HEK293 (cell line): ENCODE measurements at regions not wholly inside any gene's neighbourhood (a gene's known extent, or its start where the extent isn't known, plus 50 kb on each side); places are given as distances from the start of the nearest gene placed in this dataset.
A peak's percentile ranks its signal among the peaks of the same experiment; 100 is the strongest.

Source experiments
- CTCF ChIA-PET: fragments of 350-600 bp; formaldehyde crosslinking; extraction: SDS; loops from one replicate; lab custom pipeline; 2021; ENCODE audit warnings: antibody characterized with exemption; lab: Yijun Ruan, JAX
- POLR2A ChIA-PET: fragments of 300-600 bp; formaldehyde crosslinking; extraction: SDS; loops from one replicate; lab custom pipeline; 2020; ENCODE audit warnings: antibody characterized with exemption, inconsistent platforms; lab: Yijun Ruan, JAX
- H3K27ac ChIP-seq: fragments of 200-500 bp; sonication (Bioruptor generic); 2 replicates; pipeline ENCODE4 v1.5.1; 2014; ENCODE audit warnings: low read depth, low read length, control low read depth, inconsistent platforms; ENCODE audit errors: extremely low read depth
- H3K36me3 ChIP-seq, 2 experiments: fragments of 200-500 bp in 1 of 2; sonication (Bioruptor generic) in 1 of 2; 1 replicate in 1 of 2; 2 replicates in 1 of 2; pipeline ENCODE4 v1.5.1; 2014 to 2017; ENCODE audit warnings: inconsistent platforms in 2 of 2, low read length in 2 of 2; ENCODE audit not compliant: control insufficient read depth in 2 of 2, insufficient read depth in 1 of 2
- H3K4me1 ChIP-seq: fragments of 200-500 bp; sonication (Bioruptor generic); 2 replicates; pipeline ENCODE4 v1.5.1; 2014; ENCODE audit warnings: mild to moderate bottlenecking, low read length, inconsistent platforms; ENCODE audit not compliant: control insufficient read depth, insufficient read depth
- H3K4me3 ChIP-seq: 2 replicates; pipeline ENCODE4 v1.5.1; 2011; ENCODE audit warnings: low read depth, mild to moderate bottlenecking, control low read depth, low read length, moderate library complexity
- H3K9me3 ChIP-seq: fragments of 200-500 bp; sonication (Bioruptor generic); 2 replicates; pipeline ENCODE4 v1.5.1; 2014; ENCODE audit warnings: low read depth, low read length, inconsistent platforms; ENCODE audit not compliant: control insufficient read depth, insufficient read depth
- FEZF1 ChIP-seq: fragments of 450-650 bp; formaldehyde crosslinking; IDR thresholded peaks from 2 replicates; pipeline ENCODE4 v1.5.1; 2016; ENCODE audit warnings: missing biosample characterization, missing genetic modification characterization
- KLF8 ChIP-seq: fragments of 450-650 bp; formaldehyde crosslinking; IDR thresholded peaks from 2 replicates; pipeline ENCODE4 v1.5.1; 2016; ENCODE audit warnings: missing biosample characterization, missing genetic modification characterization
- RBAK ChIP-seq: fragments of 450-650 bp; formaldehyde crosslinking; IDR thresholded peaks from 2 replicates; pipeline ENCODE4 v1.5.1; 2016; ENCODE audit warnings: missing biosample characterization, missing genetic modification characterization
- YY1 ChIP-seq: fragments of 450-650 bp; formaldehyde crosslinking; IDR thresholded peaks from 2 replicates; pipeline ENCODE4 v1.5.1; 2018; ENCODE audit warnings: missing biosample characterization, missing genetic modification characterization
- ZBTB7A ChIP-seq: fragments of 450-650 bp; formaldehyde crosslinking; IDR thresholded peaks from 2 replicates; pipeline ENCODE4 v1.5.1; 2016; ENCODE audit warnings: low read depth, missing biosample characterization, missing genetic modification characterization
- ZNF140 ChIP-seq: fragments of 450-650 bp; formaldehyde crosslinking; IDR thresholded peaks from 2 replicates; pipeline ENCODE4 v1.5.1; 2016; ENCODE audit warnings: missing biosample characterization, missing genetic modification characterization
- ZNF175 ChIP-seq: fragments of 450-650 bp; formaldehyde crosslinking; IDR thresholded peaks from 2 replicates; pipeline ENCODE4 v1.5.1; 2016; ENCODE audit warnings: missing biosample characterization, missing genetic modification characterization
- ZNF2 ChIP-seq: fragments of 450-650 bp; formaldehyde crosslinking; IDR thresholded peaks from 2 replicates; pipeline ENCODE4 v1.5.1; 2016; ENCODE audit warnings: missing biosample characterization, missing genetic modification characterization
- ZNF214 ChIP-seq: fragments of 450-650 bp; formaldehyde crosslinking; IDR thresholded peaks from 2 replicates; pipeline ENCODE4 v1.5.1; 2017; ENCODE audit warnings: missing biosample characterization, mild to moderate bottlenecking, missing genetic modification characterization, borderline replicate concordance
- ZNF24 ChIP-seq: fragments of 450-650 bp; formaldehyde crosslinking; IDR thresholded peaks from 2 replicates; pipeline ENCODE4 v1.5.1; 2016; ENCODE audit warnings: missing biosample characterization, missing genetic modification characterization
- ZNF324 ChIP-seq: fragments of 450-650 bp; formaldehyde crosslinking; IDR thresholded peaks from 2 replicates; pipeline ENCODE4 v1.5.1; 2016; ENCODE audit warnings: missing biosample characterization, missing genetic modification characterization
- ZNF350 ChIP-seq: fragments of 450-650 bp; formaldehyde crosslinking; IDR thresholded peaks from 2 replicates; pipeline ENCODE4 v1.5.0; 2017; ENCODE audit warnings: missing biosample characterization, mild to moderate bottlenecking, missing genetic modification characterization
- ZNF558 ChIP-seq: fragments of 450-650 bp; formaldehyde crosslinking; IDR thresholded peaks from 2 replicates; pipeline ENCODE4 v1.5.1; 2016; ENCODE audit warnings: missing biosample characterization, missing genetic modification characterization
- ZNF596 ChIP-seq: fragments of 450-650 bp; IDR thresholded peaks from 2 replicates; pipeline ENCODE4 v1.5.0; 2018; ENCODE audit warnings: missing biosample characterization, mild to moderate bottlenecking, missing genetic modification characterization, moderate library complexity
- ZNF624 ChIP-seq: fragments of 450-650 bp; formaldehyde crosslinking; IDR thresholded peaks from 2 replicates; pipeline ENCODE4 v1.5.1; 2017; ENCODE audit warnings: missing biosample characterization, missing genetic modification characterization
- ZNF654 ChIP-seq: fragments of 450-650 bp; formaldehyde crosslinking; IDR thresholded peaks from 2 replicates; pipeline ENCODE4 v1.5.1; 2016; ENCODE audit warnings: low read depth, missing biosample characterization, missing genetic modification characterization
- ZNF701 ChIP-seq: fragments of 450-650 bp; formaldehyde crosslinking; IDR thresholded peaks from 2 replicates; pipeline ENCODE4 v1.5.1; 2016; ENCODE audit warnings: missing biosample characterization, missing genetic modification characterization
- ZNF768 ChIP-seq: fragments of 450-650 bp; formaldehyde crosslinking; IDR thresholded peaks from 2 replicates; pipeline ENCODE4 v1.5.1; 2018; ENCODE audit warnings: missing biosample characterization, mild to moderate bottlenecking, missing genetic modification characterization
- ZNF776 ChIP-seq: fragments of 450-650 bp; formaldehyde crosslinking; IDR thresholded peaks from 2 replicates; pipeline ENCODE4 v1.5.0; 2017; ENCODE audit warnings: missing biosample characterization, missing genetic modification characterization, borderline replicate concordance
- ZNF785 ChIP-seq: fragments of 450-650 bp; formaldehyde crosslinking; IDR thresholded peaks from 2 replicates; pipeline ENCODE4 v1.5.1; 2016; ENCODE audit warnings: missing biosample characterization, missing genetic modification characterization
- TF ChIP-seq, protein P1 (sequence below): fragments of 450-650 bp; formaldehyde crosslinking; IDR thresholded peaks from 2 replicates; pipeline ENCODE4 v1.5.1; 2016; ENCODE audit warnings: missing biosample characterization, missing genetic modification characterization, borderline replicate concordance
- TF ChIP-seq, protein P2 (sequence below): IDR thresholded peaks from 2 replicates; pipeline ENCODE4 v1.6.1; 2011; ENCODE audit warnings: mild to moderate bottlenecking, low read depth, low read length, borderline replicate concordance
- TF ChIP-seq, protein P3 (sequence below): fragments of 450-650 bp; formaldehyde crosslinking; IDR thresholded peaks from 2 replicates; pipeline ENCODE4 v1.5.1; 2016; ENCODE audit warnings: missing biosample characterization, missing genetic modification characterization, borderline replicate concordance
- TF ChIP-seq, protein P4 (sequence below): fragments of 450-650 bp; formaldehyde crosslinking; IDR thresholded peaks from 2 replicates; pipeline ENCODE4 v1.5.1; 2016; ENCODE audit warnings: missing biosample characterization, missing genetic modification characterization

DNA sequence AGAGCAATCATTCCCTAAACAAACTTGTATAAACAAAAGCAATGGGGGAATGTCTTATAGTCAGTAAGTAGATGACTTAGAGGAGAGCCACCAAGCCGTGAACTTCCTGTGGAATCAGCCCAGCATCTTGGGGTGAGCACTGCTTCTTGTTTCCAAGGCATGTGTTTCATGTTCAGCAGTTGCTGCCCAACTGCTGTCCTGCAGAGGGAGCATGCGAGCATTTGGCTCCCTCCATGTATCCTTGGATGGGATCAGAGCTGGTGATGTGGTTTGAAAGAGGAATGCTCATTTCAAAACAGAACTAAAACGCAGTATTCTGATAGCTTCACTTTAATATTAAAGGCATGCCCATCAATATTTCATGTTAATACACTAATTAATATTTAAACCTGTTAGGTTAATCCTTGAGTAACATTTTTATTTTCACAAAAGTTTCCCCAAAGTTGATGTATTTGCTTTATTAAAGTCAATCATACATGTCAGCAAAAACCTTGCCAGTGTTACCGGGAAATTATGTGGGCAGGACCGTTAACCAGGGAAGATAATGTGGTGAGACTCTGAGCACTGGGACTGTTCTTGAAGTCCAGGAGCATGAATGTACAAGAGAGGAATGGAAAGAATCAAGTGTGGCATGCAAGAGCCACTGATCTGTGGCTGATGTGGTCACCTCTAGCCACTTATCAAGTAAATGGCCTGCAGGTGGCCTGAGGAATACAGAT is 172.1 kb upstream of the GGTLC1 start:
- no peaks in the 10 kb centered on the region for H3K36me3 ChIP-seq
- no peaks in the 10 kb centered on the region for H3K9me3 ChIP-seq
- H3K4me1 ChIP-seq = no peaks in the 10 kb centered on the region
- POLR2A ChIA-PET = no interaction called here
- TF ChIP-seq ZNF654 (tag by site-specific recombination) = 0 out of 2 replicates have a peak, but pooled peaks have one; percentile 7
- TF ChIP-seq ZNF596 (tag by site-specific recombination) = no peak
- no peak for TF ChIP-seq ZNF624 (tag by site-specific recombination)
- no peak for TF ChIP-seq YY1 (tag by site-specific recombination)
- TF ChIP-seq ZNF785 (tag by site-specific recombination) = no peak
- TF ChIP-seq ZNF558 (tag by site-specific recombination) = no peak
- TF ChIP-seq, all 188 proteins: peak for 1
- CTCF ChIA-PET = interaction anchor here (0.6 to 2.6 kb wide), 23 partner anchors 9 to 757 kb away, joined by 3 to 15 read pairs (median 4); no protein-coding TSS in a partner anchor
- no peak overlapping the region for H3K27ac ChIP-seq
- no peak overlapping the region for H3K4me3 ChIP-seq

DNA sequence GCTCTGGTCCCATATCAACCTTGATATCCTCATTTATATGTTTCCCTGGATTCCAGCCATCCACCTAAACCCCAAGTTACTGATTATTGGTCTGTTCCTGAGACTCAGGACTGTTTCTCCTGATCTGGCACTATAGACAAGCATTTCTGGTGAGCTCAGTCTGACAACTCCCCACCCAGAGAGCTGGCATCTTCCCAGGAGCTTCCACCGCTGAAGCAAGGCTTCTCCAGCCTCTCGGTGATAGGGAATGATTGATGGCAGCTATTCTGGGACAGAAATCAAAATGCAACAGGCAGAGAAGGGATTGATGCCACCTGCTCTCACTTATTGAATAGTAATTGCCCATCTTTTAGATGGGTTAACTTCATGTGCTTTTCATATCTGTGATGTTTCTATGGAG is 169.7 kb upstream of the GGTLC1 start:
- TF ChIP-seq ZNF140 (tag by site-specific recombination) (no peak), RBAK (tag by site-specific recombination) (no peak), ZNF776 (tag by site-specific recombination) (no peak), ZNF350 (tag by site-specific recombination) (no peak), ZNF214 (tag by site-specific recombination) (no peak), FEZF1 (tag by site-specific recombination) (no peak), ZNF175 (no peak), ZNF2 (no peak), ZNF701 (tag by site-specific recombination) (no peak), ZNF24 (tag by site-specific recombination) (no peak), ZNF324 (no peak), ZBTB7A (no peak), KLF8 (tag by site-specific recombination) (no peak), ZNF558 (tag by site-specific recombination) (no peak), ZNF768 (tag by site-specific recombination) (no peak)
- TF ChIP-seq, protein P1, sequence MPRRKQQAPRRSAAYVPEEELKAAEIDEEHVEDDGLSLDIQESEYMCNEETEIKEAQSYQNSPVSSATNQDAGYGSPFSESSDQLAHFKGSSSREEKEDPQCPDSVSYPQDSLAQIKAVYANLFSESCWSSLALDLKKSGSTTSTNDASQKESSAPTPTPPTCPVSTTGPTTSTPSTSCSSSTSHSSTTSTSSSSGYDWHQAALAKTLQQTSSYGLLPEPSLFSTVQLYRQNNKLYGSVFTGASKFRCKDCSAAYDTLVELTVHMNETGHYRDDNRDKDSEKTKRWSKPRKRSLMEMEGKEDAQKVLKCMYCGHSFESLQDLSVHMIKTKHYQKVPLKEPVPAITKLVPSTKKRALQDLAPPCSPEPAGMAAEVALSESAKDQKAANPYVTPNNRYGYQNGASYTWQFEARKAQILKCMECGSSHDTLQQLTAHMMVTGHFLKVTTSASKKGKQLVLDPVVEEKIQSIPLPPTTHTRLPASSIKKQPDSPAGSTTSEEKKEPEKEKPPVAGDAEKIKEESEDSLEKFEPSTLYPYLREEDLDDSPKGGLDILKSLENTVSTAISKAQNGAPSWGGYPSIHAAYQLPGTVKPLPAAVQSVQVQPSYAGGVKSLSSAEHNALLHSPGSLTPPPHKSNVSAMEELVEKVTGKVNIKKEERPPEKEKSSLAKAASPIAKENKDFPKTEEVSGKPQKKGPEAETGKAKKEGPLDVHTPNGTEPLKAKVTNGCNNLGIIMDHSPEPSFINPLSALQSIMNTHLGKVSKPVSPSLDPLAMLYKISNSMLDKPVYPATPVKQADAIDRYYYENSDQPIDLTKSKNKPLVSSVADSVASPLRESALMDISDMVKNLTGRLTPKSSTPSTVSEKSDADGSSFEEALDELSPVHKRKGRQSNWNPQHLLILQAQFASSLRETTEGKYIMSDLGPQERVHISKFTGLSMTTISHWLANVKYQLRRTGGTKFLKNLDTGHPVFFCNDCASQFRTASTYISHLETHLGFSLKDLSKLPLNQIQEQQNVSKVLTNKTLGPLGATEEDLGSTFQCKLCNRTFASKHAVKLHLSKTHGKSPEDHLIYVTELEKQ = no peak
- TF ChIP-seq, protein P2, sequence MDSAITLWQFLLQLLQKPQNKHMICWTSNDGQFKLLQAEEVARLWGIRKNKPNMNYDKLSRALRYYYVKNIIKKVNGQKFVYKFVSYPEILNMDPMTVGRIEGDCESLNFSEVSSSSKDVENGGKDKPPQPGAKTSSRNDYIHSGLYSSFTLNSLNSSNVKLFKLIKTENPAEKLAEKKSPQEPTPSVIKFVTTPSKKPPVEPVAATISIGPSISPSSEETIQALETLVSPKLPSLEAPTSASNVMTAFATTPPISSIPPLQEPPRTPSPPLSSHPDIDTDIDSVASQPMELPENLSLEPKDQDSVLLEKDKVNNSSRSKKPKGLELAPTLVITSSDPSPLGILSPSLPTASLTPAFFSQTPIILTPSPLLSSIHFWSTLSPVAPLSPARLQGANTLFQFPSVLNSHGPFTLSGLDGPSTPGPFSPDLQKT = no peak
- TF ChIP-seq, protein P3, sequence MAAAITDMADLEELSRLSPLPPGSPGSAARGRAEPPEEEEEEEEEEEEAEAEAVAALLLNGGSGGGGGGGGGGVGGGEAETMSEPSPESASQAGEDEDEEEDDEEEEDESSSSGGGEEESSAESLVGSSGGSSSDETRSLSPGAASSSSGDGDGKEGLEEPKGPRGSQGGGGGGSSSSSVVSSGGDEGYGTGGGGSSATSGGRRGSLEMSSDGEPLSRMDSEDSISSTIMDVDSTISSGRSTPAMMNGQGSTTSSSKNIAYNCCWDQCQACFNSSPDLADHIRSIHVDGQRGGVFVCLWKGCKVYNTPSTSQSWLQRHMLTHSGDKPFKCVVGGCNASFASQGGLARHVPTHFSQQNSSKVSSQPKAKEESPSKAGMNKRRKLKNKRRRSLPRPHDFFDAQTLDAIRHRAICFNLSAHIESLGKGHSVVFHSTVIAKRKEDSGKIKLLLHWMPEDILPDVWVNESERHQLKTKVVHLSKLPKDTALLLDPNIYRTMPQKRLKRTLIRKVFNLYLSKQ = no peak
- TF ChIP-seq, protein P4, sequence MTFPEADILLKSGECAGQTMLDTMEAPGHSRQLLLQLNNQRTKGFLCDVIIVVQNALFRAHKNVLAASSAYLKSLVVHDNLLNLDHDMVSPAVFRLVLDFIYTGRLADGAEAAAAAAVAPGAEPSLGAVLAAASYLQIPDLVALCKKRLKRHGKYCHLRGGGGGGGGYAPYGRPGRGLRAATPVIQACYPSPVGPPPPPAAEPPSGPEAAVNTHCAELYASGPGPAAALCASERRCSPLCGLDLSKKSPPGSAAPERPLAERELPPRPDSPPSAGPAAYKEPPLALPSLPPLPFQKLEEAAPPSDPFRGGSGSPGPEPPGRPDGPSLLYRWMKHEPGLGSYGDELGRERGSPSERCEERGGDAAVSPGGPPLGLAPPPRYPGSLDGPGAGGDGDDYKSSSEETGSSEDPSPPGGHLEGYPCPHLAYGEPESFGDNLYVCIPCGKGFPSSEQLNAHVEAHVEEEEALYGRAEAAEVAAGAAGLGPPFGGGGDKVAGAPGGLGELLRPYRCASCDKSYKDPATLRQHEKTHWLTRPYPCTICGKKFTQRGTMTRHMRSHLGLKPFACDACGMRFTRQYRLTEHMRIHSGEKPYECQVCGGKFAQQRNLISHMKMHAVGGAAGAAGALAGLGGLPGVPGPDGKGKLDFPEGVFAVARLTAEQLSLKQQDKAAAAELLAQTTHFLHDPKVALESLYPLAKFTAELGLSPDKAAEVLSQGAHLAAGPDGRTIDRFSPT (tag by site-specific recombination) = no peak
- no peak overlapping the region for H3K4me3 ChIP-seq
- H3K4me1 ChIP-seq = no peaks in the 10 kb centered on the region
- no peaks in the 10 kb centered on the region for H3K9me3 ChIP-seq
- H3K36me3 ChIP-seq = no peaks in the 10 kb centered on the region
- H3K27ac ChIP-seq = no peak overlapping the region
- CTCF ChIA-PET = interaction anchor here (1.2 to 1.4 kb wide), 2 partner anchors 208 to 269 kb away, joined by 4 to 5 read pairs; no protein-coding TSS in a partner anchor
- POLR2A ChIA-PET = no interaction called here
